ENCODE measurements at regions not wholly inside any gene's neighbourhood (a gene's known extent, or its start where the extent isn't known, plus 50 kb on each side); places are given as distances from the start of the nearest gene placed in this dataset.

DNA sequence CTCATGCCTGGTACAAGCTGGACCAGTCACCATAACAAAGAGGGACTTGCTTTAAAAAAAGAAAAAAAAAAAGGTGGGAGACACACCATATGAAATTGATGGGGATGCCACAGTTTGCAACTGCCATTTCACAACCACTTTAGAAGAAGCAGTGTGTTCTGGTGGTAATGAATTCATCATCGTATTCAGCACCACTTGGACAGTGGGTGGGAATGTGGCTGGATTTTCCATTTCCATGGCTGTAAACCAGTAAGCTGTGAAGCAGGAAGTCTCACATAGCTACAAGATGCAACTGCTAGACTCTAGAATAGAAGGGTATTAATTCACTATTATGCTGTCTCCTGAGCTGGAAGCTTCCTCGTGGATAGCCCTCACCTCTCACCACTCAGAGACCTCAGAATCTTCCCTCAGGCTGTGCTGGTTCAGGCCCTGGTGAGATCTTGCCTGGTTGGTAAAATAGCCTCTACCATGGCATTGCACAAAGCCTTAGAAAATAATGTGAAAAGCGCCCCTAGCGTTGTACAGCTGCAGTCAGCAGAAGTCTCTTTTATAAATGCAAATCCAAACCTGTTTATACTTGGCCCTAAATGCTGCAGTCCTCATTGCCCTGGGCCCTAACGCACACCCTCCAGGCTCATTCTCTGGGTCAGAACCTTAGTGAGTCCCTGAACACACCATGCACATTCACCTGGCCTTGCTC, 150.7 kb downstream of the KCTD15 start:
- TF ChIP-seq, protein P1, sequence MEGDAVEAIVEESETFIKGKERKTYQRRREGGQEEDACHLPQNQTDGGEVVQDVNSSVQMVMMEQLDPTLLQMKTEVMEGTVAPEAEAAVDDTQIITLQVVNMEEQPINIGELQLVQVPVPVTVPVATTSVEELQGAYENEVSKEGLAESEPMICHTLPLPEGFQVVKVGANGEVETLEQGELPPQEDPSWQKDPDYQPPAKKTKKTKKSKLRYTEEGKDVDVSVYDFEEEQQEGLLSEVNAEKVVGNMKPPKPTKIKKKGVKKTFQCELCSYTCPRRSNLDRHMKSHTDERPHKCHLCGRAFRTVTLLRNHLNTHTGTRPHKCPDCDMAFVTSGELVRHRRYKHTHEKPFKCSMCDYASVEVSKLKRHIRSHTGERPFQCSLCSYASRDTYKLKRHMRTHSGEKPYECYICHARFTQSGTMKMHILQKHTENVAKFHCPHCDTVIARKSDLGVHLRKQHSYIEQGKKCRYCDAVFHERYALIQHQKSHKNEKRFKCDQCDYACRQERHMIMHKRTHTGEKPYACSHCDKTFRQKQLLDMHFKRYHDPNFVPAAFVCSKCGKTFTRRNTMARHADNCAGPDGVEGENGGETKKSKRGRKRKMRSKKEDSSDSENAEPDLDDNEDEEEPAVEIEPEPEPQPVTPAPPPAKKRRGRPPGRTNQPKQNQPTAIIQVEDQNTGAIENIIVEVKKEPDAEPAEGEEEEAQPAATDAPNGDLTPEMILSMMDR (IDR thresholded peaks at IDR 0.05; ENCODE audit: low read depth, low read length, missing input control): no peak
- TF ChIP-seq TAF1 (conservative IDR thresholded peaks at IDR 0.05): no peak
- TF ChIP-seq, protein P2, sequence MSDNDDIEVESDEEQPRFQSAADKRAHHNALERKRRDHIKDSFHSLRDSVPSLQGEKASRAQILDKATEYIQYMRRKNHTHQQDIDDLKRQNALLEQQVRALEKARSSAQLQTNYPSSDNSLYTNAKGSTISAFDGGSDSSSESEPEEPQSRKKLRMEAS (IDR thresholded peaks at IDR 0.05): no peak

Measured in liver (tissue), 3 donors.